Lung (tissue), 11 donors: ENCODE measurements at regions not wholly inside any gene's neighbourhood (a gene's known extent, or its start where the extent isn't known, plus 50 kb on each side); places are given as distances from the start of the nearest gene placed in this dataset.
A peak's percentile ranks its signal among the peaks of the same experiment; 100 is the strongest.

ENCODE experiments used
- ATAC-seq: fragments of 200-7000 bp; cut with Tn5 transposase; one replicate; pipeline ENCODE4 v1.9.1; 2020; ENCODE audit warnings: moderate number of reproducible peaks; ENCODE audit not compliant: insufficient read depth, low FRiP score
- DNase-seq, 3 donors: peaks; one replicate each; pipeline ENCODE4 v3.0.0-alpha.2; 2013 to 2017
- H3K27ac ChIP-seq, 2 donors: one replicate each; pipeline ENCODE4 v1.5.1; 2013; ENCODE audit warnings: mild to moderate bottlenecking in 2 of 2, moderate library complexity in 2 of 2, control low read depth in 1 of 2, inconsistent platforms in 1 of 2, low read depth in 1 of 2, low read length in 1 of 2
- H3K27me3 ChIP-seq, 3 donors: one replicate each; pipeline ENCODE4 v1.5.1; 2013; ENCODE audit warnings: low read length in 2 of 3; ENCODE audit not compliant: control insufficient read depth in 3 of 3, insufficient read depth in 3 of 3
- H3K36me3 ChIP-seq, 4 donors: one replicate each; pipeline ENCODE4 v1.5.1; 2013; ENCODE audit warnings: low read length in 4 of 4, mild to moderate bottlenecking in 1 of 4, moderate library complexity in 1 of 4; ENCODE audit not compliant: control insufficient read depth in 4 of 4, insufficient read depth in 4 of 4
- H3K4me1 ChIP-seq, 5 donors: one replicate each; pipeline ENCODE4 v1.5.1; 2013; ENCODE audit warnings: low read length in 5 of 5, mild to moderate bottlenecking in 2 of 5, moderate library complexity in 1 of 5; ENCODE audit not compliant: control insufficient read depth in 5 of 5, insufficient read depth in 5 of 5
- H3K4me3 ChIP-seq: one replicate; pipeline ENCODE4 v1.5.1; 2013; ENCODE audit warnings: mild to moderate bottlenecking, control low read depth, moderate library complexity
- H3K9ac ChIP-seq, 2 donors: one replicate each; pipeline ENCODE4 v1.5.1; 2013; ENCODE audit warnings: low read length in 2 of 2, control low read depth in 1 of 2; ENCODE audit not compliant: insufficient read depth in 1 of 2
- H3K9me3 ChIP-seq, 4 donors: one replicate each; pipeline ENCODE4 v1.5.1; 2013; ENCODE audit warnings: low read length in 3 of 4, mild to moderate bottlenecking in 1 of 4, moderate library complexity in 1 of 4; ENCODE audit not compliant: control insufficient read depth in 4 of 4, insufficient read depth in 3 of 4
- CTCF ChIP-seq: IDR thresholded peaks from 2 replicates; pipeline ENCODE4 v1.5.1; 2012; ENCODE audit warnings: mild to moderate bottlenecking; ENCODE audit errors: control extremely low read depth, extremely low read depth
- WGBS, 2 donors: extraction: QIAGEN DNeasy Blood & Tissue Kit; methylation state at CpG; one replicate each; pipeline ENCODE4 v1.1.7; 2013; 5-methylcytosine and 5-hydroxymethylcytosine counted together
- donor health status: control.
- donor health status: control.
- donor health status: Bipolar disorder and iron deficiency.
- donor health status: healthy.
- donor health status: DM: yes; HTN: yes; CAD: no.

GRCh38 chr3:31288224-31288623 is 244.5 kb upstream of the STT3B start:
- H3K4me1 ChIP-seq = peaks cover 0 to 5% (median 0%) of the 10 kb centered on the region in 5 donors
- no peak for TF ChIP-seq CTCF
- H3K36me3 ChIP-seq = no peaks in the 10 kb centered on the region
- DNase-seq (no peak), ATAC-seq (no peak)
- H3K27me3 ChIP-seq = no peaks in the 10 kb centered on the region
- WGBS, 2 donors = 79 to 85% methylated on average over 9 of the region's 9 CpGs
- H3K9ac ChIP-seq = no peak overlapping the region
- H3K27ac ChIP-seq = no peak overlapping the region
- no peaks in the 10 kb centered on the region for H3K9me3 ChIP-seq
- H3K4me3 ChIP-seq = no peak overlapping the region

DNA sequence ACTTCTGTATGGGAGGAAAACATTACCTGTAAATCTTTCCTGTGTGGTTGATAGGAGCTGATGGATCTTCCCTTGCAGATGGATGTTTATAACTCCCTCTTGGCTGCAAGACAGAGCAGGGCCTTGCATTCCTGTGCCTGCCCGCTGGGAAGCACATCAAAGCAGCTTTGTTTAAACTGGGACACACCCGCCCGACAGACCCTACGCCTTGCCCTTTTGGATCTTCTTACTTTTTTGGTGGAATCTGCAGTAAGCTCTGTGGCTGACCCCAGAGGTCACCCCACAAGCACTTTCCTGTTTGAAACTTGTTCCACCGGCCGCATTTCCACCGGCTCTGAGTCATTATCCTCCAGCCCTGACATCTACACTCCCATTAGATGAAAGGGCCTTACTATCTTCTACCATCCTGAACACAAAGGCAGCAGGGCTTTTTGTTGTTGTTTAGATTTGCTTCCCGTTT is 244.1 kb upstream of the STT3B start:
- H3K9ac ChIP-seq = no peak overlapping the region
- TF ChIP-seq CTCF = no peak
- peaks cover 0 to 5% (median 0%) of the 10 kb centered on the region in 5 donors for H3K4me1 ChIP-seq
- DNase-seq (peak; percentile 26 to 42 (median 29)), ATAC-seq (peak; percentile 66)
- no peaks in the 10 kb centered on the region for H3K36me3 ChIP-seq
- H3K9me3 ChIP-seq = no peaks in the 10 kb centered on the region
- H3K27me3 ChIP-seq = no peaks in the 10 kb centered on the region
- WGBS, 2 donors = 33 to 66% methylated on average over 8 of the region's 8 CpGs
- H3K27ac ChIP-seq = no peak overlapping the region
- no peak overlapping the region for H3K4me3 ChIP-seq

DNA sequence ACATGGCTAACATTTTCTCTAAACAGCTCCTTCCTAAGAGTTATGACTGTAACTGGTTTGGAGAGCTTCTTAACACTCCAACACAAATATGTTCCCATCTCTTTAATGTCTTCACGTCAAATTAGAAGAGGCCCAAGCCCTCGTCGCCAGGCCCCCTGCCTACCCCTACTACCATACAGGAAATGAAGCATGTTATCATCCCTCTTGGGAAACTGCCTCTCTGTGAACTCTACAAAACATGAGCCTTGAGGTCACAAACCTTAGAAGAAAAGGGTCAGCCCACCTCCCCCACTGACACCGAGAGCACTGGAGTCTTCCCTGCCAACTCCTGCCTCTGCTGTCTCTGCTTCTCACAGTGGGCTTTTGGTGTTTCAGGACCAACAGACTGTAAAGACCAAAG is 243.1 kb upstream of the STT3B start:
- no peak overlapping the region for H3K4me3 ChIP-seq
- no peaks in the 10 kb centered on the region for H3K9me3 ChIP-seq
- ATAC-seq (no peak), DNase-seq (no peak)
- H3K27me3 ChIP-seq = no peaks in the 10 kb centered on the region
- TF ChIP-seq CTCF = no peak
- H3K9ac ChIP-seq = no peak overlapping the region
- peaks cover 0 to 5% (median 0%) of the 10 kb centered on the region in 5 donors for H3K4me1 ChIP-seq
- H3K27ac ChIP-seq = no peak overlapping the region
- H3K36me3 ChIP-seq = no peaks in the 10 kb centered on the region
- WGBS, 2 donors = 44 to 60% methylated on average over 4 of the region's 4 CpGs

DNA sequence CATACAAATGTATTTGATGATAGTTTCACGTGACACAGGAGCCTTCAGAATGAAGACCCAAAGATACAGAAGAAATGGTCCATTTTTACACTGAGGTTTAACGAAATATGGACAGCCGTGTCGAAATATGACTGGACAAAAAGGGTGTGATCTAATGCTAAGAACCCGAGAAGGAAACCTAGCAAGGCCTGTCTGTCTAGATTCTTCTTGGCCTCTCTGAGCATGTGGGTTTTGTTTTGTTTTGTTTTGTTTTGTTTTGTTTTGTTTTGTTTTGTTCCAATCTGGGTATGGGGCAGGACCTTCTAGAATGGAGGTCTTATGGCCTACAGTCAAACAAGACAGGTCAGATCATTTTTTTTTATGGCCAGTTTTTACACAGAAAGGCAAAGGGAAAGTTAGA is 242.7 kb upstream of the STT3B start:
- no peak for ATAC-seq
- H3K4me1 ChIP-seq = peaks cover 0 to 5% (median 0%) of the 10 kb centered on the region in 5 donors
- H3K27ac ChIP-seq = no peak overlapping the region
- no peak overlapping the region for H3K9ac ChIP-seq
- 88 to 95% methylated on average over 5 of the region's 5 CpGs for WGBS, 2 donors
- no peaks in the 10 kb centered on the region for H3K36me3 ChIP-seq
- H3K9me3 ChIP-seq = no peaks in the 10 kb centered on the region
- no peaks in the 10 kb centered on the region for H3K27me3 ChIP-seq
- DNase-seq = no peak
- no peak for TF ChIP-seq CTCF
- no peak overlapping the region for H3K4me3 ChIP-seq
